22Rv1 (cell line): ENCODE measurements at regions not wholly inside any gene's neighbourhood (a gene's known extent, or its start where the extent isn't known, plus 50 kb on each side); places are given as distances from the start of the nearest gene placed in this dataset.

ENCODE experiments used
- ZFX ChIP-seq: fragments of 450-650 bp; IDR thresholded peaks from 2 replicates; pipeline ENCODE4 v1.6.1; 2017; ENCODE audit warnings: antibody characterized with exemption, borderline replicate concordance
- TF ChIP-seq, protein P1 (sequence below): fragments of 450-650 bp; IDR thresholded peaks from 2 replicates; pipeline ENCODE4 v1.5.1; 2017; ENCODE audit warnings: mild to moderate bottlenecking

DNA sequence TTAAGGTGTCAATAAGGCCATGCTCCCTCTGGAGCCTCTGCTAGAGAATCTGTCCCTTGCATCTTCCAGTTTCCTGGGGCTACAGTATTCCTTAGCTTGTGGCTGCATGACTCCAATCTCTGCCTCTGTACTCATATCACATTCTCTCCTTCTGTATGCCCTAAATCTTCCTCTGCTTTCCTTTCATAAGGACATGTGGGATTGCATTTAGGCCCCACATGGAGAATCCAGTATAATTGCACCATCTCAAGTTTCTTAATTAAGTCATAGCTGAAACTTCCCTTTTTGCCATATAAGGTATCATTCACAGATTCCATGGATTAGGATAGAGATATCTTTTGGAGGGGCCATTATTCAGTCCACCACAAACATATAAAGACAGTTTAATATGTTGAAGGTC is 409.8 kb upstream of the TMCO5A start:
- TF ChIP-seq, protein P1, sequence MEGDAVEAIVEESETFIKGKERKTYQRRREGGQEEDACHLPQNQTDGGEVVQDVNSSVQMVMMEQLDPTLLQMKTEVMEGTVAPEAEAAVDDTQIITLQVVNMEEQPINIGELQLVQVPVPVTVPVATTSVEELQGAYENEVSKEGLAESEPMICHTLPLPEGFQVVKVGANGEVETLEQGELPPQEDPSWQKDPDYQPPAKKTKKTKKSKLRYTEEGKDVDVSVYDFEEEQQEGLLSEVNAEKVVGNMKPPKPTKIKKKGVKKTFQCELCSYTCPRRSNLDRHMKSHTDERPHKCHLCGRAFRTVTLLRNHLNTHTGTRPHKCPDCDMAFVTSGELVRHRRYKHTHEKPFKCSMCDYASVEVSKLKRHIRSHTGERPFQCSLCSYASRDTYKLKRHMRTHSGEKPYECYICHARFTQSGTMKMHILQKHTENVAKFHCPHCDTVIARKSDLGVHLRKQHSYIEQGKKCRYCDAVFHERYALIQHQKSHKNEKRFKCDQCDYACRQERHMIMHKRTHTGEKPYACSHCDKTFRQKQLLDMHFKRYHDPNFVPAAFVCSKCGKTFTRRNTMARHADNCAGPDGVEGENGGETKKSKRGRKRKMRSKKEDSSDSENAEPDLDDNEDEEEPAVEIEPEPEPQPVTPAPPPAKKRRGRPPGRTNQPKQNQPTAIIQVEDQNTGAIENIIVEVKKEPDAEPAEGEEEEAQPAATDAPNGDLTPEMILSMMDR = no peak
- no peak for TF ChIP-seq ZFX
